Neural cell (in vitro differentiated cells): ENCODE measurements at regions not wholly inside any gene's neighbourhood (a gene's known extent, or its start where the extent isn't known, plus 50 kb on each side); places are given as distances from the start of the nearest gene placed in this dataset.

Experiments
- H2AFZ ChIP-seq: fragments of 200-600, 300-800 bp; sonication (generic), shearing (Covaris generic); 2 replicates; pipeline ENCODE4 v1.6.0; 2014; ENCODE audit warnings: low read depth, mild to moderate bottlenecking, antibody characterized with exemption, low read length, moderate library complexity
- H3F3A ChIP-seq: fragments of 200-600 bp; shearing (Covaris generic); 2 replicates; pipeline ENCODE4 v1.6.1; 2016; ENCODE audit warnings: mild to moderate bottlenecking, moderate library complexity, mixed read lengths, antibody characterized with exemption, low read length; ENCODE audit not compliant: insufficient read depth, poor library complexity, severe bottlenecking
- H3K27ac ChIP-seq: fragments of 200-600, 300-800 bp; sonication (generic), shearing (Covaris generic); 2 replicates; pipeline ENCODE4 v1.5.1; 2014; ENCODE audit warnings: mild to moderate bottlenecking, low read length, moderate library complexity
- H3K27me3 ChIP-seq: fragments of 300-800, 200-600 bp; sonication (generic), shearing (Covaris generic); 2 replicates; pipeline ENCODE4 v1.6.0; 2014; ENCODE audit warnings: mild to moderate bottlenecking, low read depth, low read length, moderate library complexity; ENCODE audit not compliant: insufficient read depth
- H3K36me3 ChIP-seq: fragments of 300-800, 200-600 bp; sonication (generic), shearing (Covaris generic); 2 replicates; pipeline ENCODE4 v1.5.1; 2014; ENCODE audit warnings: mild to moderate bottlenecking, antibody characterized with exemption, low read length, moderate library complexity; ENCODE audit not compliant: insufficient read depth
- H3K4me2 ChIP-seq: fragments of 300-800, 200-600 bp; sonication (generic), shearing (Covaris generic); 2 replicates; pipeline ENCODE4 v1.6.0; 2014; ENCODE audit warnings: mild to moderate bottlenecking, low read length
- H3K4me3 ChIP-seq: fragments of 300-800, 200-600 bp; sonication (generic), shearing (Covaris generic); 2 replicates; pipeline ENCODE4 v1.5.1; 2014; ENCODE audit warnings: mild to moderate bottlenecking, low read length, moderate library complexity
- H3K79me2 ChIP-seq: fragments of 200-600 bp; shearing (Covaris generic); replicated peaks from 2 replicates; pipeline ENCODE4 v1.6.0; 2014; ENCODE audit warnings: mild to moderate bottlenecking, low read length, moderate library complexity; ENCODE audit not compliant: insufficient read depth
- H3K9ac ChIP-seq: fragments of 300-800, 200-600 bp; sonication (generic), shearing (Covaris generic); 2 replicates; pipeline ENCODE4 v1.6.1; 2016; ENCODE audit warnings: mild to moderate bottlenecking, low read length, mixed read lengths
- H3K9me2 ChIP-seq: fragments of 200-600 bp; shearing (Covaris generic); 2 replicates; pipeline ENCODE4 v1.6.1; 2016; ENCODE audit warnings: mild to moderate bottlenecking, low read length, mixed read lengths; ENCODE audit not compliant: insufficient read depth
- H3K9me3 ChIP-seq: fragments of 200-600, 300-800 bp; sonication (generic), shearing (Covaris generic); 2 replicates; pipeline ENCODE4 v1.6.1; 2016; ENCODE audit warnings: mild to moderate bottlenecking, mixed run types, low read length, moderate library complexity, mixed read lengths
- H4K20me1 ChIP-seq: fragments of 200-600 bp; shearing (Covaris generic); 2 replicates; pipeline ENCODE4 v1.6.1; 2016; ENCODE audit warnings: mild to moderate bottlenecking, mixed run types; ENCODE audit not compliant: insufficient read depth
- EP300 ChIP-seq: fragments of 450-650 bp; conservative IDR thresholded peaks from 2 replicates; pipeline ENCODE4 v1.6.1; 2014; ENCODE audit warnings: antibody characterized with exemption, mild to moderate bottlenecking, moderate library complexity; ENCODE audit not compliant: poor library complexity, severe bottlenecking
- EZH2 ChIP-seq: fragments of 200-600, 300-800 bp; shearing (Covaris generic), sonication (generic); IDR thresholded peaks from 2 replicates; pipeline ENCODE4 v1.6.1; 2014; ENCODE audit warnings: antibody characterized with exemption, low read length, borderline replicate concordance, mild to moderate bottlenecking; ENCODE audit not compliant: insufficient read depth, poor library complexity, severe bottlenecking
- MXI1 ChIP-seq: fragments of 450-650 bp; conservative IDR thresholded peaks from 2 replicates; pipeline ENCODE4 v1.6.1; 2014; ENCODE audit warnings: antibody characterized with exemption, mild to moderate bottlenecking; ENCODE audit not compliant: poor library complexity, severe bottlenecking
- POLR2AphosphoS5 ChIP-seq: IDR thresholded peaks from 2 replicates; pipeline ENCODE4 v1.6.1; 2012
- RAD21 ChIP-seq: fragments of 450-650 bp; conservative IDR thresholded peaks from 2 replicates; pipeline ENCODE4 v1.6.1; 2014; ENCODE audit warnings: antibody characterized with exemption, mild to moderate bottlenecking, moderate library complexity
- REST ChIP-seq: IDR thresholded peaks from 2 replicates; pipeline ENCODE4 v1.6.1; 2012; ENCODE audit warnings: borderline replicate concordance
- SMC3 ChIP-seq: fragments of 450-650 bp; conservative IDR thresholded peaks from 2 replicates; pipeline ENCODE4 v1.6.1; 2014; ENCODE audit warnings: antibody characterized with exemption, mild to moderate bottlenecking, moderate library complexity; ENCODE audit not compliant: poor library complexity
- TAF1 ChIP-seq: IDR thresholded peaks from 2 replicates; pipeline ENCODE4 v1.6.1; 2012; ENCODE audit warnings: low read depth
- TF ChIP-seq, protein P1 (sequence below): fragments of 450-650 bp; IDR thresholded peaks from 2 replicates; pipeline ENCODE4 v1.5.1; 2014; ENCODE audit warnings: antibody characterized with exemption, mild to moderate bottlenecking, moderate library complexity; ENCODE audit not compliant: poor library complexity, severe bottlenecking

DNA sequence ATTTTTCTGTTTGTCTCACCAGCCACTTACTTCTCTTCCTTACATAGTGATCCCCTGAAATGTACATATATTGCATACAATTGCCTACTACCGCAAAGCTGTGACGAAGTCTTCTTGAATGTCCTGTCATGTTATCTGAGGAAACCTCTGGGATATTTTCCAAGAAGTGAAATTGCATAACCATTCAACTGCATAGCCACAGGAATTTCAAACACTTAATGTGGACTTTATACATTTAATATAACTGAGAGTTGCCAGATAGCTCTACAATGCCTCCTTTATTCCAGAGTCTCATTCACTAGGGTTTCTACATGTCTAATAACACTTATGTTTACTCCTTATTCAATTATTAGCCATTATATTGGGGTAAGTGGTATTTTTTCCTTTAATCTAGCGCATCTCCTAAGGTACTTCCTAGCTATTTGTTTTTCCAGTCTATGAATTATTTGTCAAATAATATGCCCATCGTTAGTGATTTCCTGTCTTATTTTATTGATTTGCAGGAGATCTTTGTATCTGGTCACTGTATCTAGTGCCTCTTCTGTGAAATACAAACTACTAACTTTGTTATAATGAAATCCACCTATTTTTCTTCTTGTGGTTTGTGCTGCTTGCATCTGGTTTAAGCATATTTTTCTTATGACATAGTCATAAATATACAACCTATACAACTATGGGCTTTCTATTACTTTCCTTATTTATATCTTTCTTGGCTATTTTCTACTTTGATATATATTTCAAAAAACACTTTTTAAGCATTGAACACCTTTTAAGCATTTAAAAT lies 69.2 kb upstream of the GRID2 start:
- H3K36me3 ChIP-seq = no peaks in the 10 kb centered on the region
- no peaks in the 10 kb centered on the region for H3K79me2 ChIP-seq
- H3K9ac ChIP-seq = no peak overlapping the region
- no peak overlapping the region for H3K4me2 ChIP-seq
- no peaks in the 10 kb centered on the region for H3K9me2 ChIP-seq
- no peaks in the 10 kb centered on the region for H3K27me3 ChIP-seq
- no peaks in the 10 kb centered on the region for H3F3A ChIP-seq
- H4K20me1 ChIP-seq = no peaks in the 10 kb centered on the region
- H3K27ac ChIP-seq = no peak overlapping the region
- TF ChIP-seq SMC3 = no peak
- TF ChIP-seq RAD21 = no peak
- TF ChIP-seq EP300 = no peak
- TF ChIP-seq, protein P1, sequence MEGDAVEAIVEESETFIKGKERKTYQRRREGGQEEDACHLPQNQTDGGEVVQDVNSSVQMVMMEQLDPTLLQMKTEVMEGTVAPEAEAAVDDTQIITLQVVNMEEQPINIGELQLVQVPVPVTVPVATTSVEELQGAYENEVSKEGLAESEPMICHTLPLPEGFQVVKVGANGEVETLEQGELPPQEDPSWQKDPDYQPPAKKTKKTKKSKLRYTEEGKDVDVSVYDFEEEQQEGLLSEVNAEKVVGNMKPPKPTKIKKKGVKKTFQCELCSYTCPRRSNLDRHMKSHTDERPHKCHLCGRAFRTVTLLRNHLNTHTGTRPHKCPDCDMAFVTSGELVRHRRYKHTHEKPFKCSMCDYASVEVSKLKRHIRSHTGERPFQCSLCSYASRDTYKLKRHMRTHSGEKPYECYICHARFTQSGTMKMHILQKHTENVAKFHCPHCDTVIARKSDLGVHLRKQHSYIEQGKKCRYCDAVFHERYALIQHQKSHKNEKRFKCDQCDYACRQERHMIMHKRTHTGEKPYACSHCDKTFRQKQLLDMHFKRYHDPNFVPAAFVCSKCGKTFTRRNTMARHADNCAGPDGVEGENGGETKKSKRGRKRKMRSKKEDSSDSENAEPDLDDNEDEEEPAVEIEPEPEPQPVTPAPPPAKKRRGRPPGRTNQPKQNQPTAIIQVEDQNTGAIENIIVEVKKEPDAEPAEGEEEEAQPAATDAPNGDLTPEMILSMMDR = no peak
- no peak for TF ChIP-seq TAF1
- no peaks in the 10 kb centered on the region for H3K9me3 ChIP-seq
- H2AFZ ChIP-seq = no peak overlapping the region
- no peak overlapping the region for H3K4me3 ChIP-seq

DNA sequence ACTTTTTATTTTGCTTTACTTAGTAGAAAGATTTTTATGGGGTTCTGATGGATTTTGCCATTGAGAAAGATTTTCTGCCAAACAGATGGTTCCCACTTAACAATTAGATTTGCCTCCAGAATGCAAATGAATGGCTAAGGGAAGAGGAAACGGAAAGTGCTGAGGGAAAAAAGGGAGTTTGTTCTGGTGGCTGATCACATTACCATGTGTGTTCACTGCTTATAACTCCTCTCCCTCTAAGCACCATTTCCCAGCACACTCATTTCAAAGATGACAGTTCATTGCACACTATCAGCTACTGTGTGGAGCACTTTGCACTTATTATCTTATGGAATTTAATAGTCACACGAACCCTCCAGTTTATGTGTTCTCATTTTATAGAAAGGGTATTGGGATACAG lies 68.0 kb upstream of the GRID2 start:
- no peak overlapping the region for H3K9ac ChIP-seq
- no peaks in the 10 kb centered on the region for H4K20me1 ChIP-seq
- H3K27ac ChIP-seq = no peak overlapping the region
- H2AFZ ChIP-seq = no peak overlapping the region
- no peaks in the 10 kb centered on the region for H3F3A ChIP-seq
- no peaks in the 10 kb centered on the region for H3K9me3 ChIP-seq
- H3K27me3 ChIP-seq = no peaks in the 10 kb centered on the region
- H3K4me3 ChIP-seq = no peak overlapping the region
- H3K4me2 ChIP-seq = no peak overlapping the region
- TF ChIP-seq, protein P1 = no peak
- TF ChIP-seq MXI1 (no peak), POLR2AphosphoS5 (no peak), EZH2 (no peak), REST (no peak), RAD21 (no peak), EP300 (no peak), SMC3 (no peak), TAF1 (no peak)
- no peaks in the 10 kb centered on the region for H3K36me3 ChIP-seq
- no peaks in the 10 kb centered on the region for H3K79me2 ChIP-seq
- no peaks in the 10 kb centered on the region for H3K9me2 ChIP-seq
